Type B pancreatic cell (in vitro differentiated cells): ENCODE measurements at regions not wholly inside any gene's neighbourhood (a gene's known extent, or its start where the extent isn't known, plus 50 kb on each side); places are given as distances from the start of the nearest gene placed in this dataset.
A peak's percentile ranks its signal among the peaks of the same experiment; 100 is the strongest.

Experiments used
- DNase-seq: peaks from one replicate; pipeline ENCODE4 v3.0.0; 2021; ENCODE audit warnings: mixed read lengths; ENCODE audit not compliant: unreplicated experiment; ENCODE audit errors: extremely low spot score
- H3K27ac Mint-ChIP-seq: 2 replicates; pipeline ENCODE4 v1.8.0; 2021; ENCODE audit warnings: mild to moderate bottlenecking, mixed read lengths
- H3K27me3 Mint-ChIP-seq: 2 replicates; pipeline ENCODE4 v1.8.0; 2021; ENCODE audit warnings: mixed read lengths
- H3K36me3 Mint-ChIP-seq: 2 replicates; pipeline ENCODE4 v1.8.0; 2021; ENCODE audit warnings: mixed read lengths
- H3K4me1 Mint-ChIP-seq: one replicate; pipeline ENCODE4 v1.8.0; 2021; ENCODE audit warnings: mixed read lengths; ENCODE audit not compliant: unreplicated experiment
- H3K4me3 Mint-ChIP-seq: 2 replicates; pipeline ENCODE4 v1.8.0; 2021; ENCODE audit warnings: mild to moderate bottlenecking, mixed read lengths
- H3K9me3 Mint-ChIP-seq: 2 replicates; pipeline ENCODE4 v1.8.0; 2021; ENCODE audit warnings: mixed read lengths
- CTCF ChIP-seq: fragments of 200-600 bp; sonication (generic); conservative IDR thresholded peaks from 2 replicates; pipeline ENCODE4 v1.5.0; 2021; ENCODE audit warnings: antibody characterized with exemption, mild to moderate bottlenecking

- H3K36me3 Mint-ChIP-seq, result peaks cover 12% of the 10 kb centered on the region
- no peaks in the 10 kb centered on the region for H3K9me3 Mint-ChIP-seq
- DNase-seq, result no peak
- H3K4me3 Mint-ChIP-seq, result peak overlapping the region; percentile 21
- H3K4me1 Mint-ChIP-seq, result no peaks in the 10 kb centered on the region
- no peak for TF ChIP-seq CTCF
- H3K27ac Mint-ChIP-seq, result peak overlapping the region; percentile 79
- H3K27me3 Mint-ChIP-seq, result peaks cover 42% of the 10 kb centered on the region
Measured at GRCh38 chr12:13383379-13383778, 186.9 kb downstream of the EMP1 start.

DNA sequence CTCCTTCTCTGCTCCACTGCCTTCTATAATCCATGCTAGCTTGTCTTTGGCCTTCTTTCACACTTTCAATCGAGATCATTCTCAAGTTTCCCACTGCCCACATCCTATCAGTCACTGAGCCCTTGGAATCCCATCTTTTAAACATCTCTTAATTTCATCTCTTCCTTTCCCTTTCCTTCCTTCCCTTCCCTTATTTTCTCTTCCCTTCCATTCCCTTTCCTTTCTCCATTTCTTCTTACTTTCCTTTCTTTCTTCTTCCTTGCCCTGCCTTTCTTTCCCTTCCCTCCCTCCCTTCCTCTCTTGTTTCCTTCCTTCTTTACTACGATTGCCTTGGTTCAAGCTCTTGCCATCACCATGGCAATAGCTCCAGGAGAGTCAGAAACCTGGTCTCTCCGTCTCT lies 183.8 kb downstream of the EMP1 start:
- Mint-ChIP-seq H3K36me3 (peaks cover 23% of the 10 kb centered on the region), H3K27ac (no peak overlapping the region), H3K27me3 (peaks cover 38% of the 10 kb centered on the region), H3K9me3 (peaks cover 8% of the 10 kb centered on the region), H3K4me3 (no peak overlapping the region), H3K4me1 (no peaks in the 10 kb centered on the region)
- TF ChIP-seq CTCF, result no peak
- no peak for DNase-seq

DNA sequence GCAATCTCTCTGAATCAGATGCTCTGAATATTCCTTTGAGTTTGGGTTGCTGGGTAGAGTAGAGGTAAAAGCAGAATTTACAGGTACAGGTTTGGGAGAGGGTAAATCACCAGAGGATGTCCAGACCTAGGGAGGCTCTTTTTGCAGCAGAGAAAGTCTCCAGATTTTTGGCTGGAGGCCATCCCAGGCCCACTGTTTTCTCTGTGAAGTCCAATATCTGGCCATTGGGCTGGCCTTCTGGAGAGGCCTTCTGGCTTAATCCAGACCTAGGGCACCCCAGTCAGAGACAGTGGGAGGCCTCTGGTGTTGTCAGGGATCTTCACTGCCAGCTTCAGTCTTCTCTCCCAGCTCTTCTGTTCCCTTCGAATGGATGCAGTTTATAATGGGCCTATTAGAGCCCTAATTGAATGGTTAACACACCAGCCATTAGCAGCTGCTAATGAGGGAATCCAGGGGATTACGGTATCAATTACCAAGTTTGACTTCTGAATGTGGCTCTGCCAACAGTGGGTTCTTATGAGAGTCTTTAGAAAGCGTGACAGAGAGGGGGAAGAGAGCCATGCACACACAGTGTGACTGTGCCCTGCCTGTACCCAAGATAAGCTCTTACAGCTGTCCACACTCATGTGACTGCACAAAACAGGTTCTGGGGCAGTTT lies 183.1 kb downstream of the EMP1 start:
- Mint-ChIP-seq H3K27me3 (peaks cover 38% of the 10 kb centered on the region), H3K9me3 (peaks cover 8% of the 10 kb centered on the region), H3K36me3 (peaks cover 23% of the 10 kb centered on the region), H3K4me3 (no peak overlapping the region), H3K4me1 (no peaks in the 10 kb centered on the region), H3K27ac (no peak overlapping the region)
- no peak for TF ChIP-seq CTCF
- no peak for DNase-seq

- peaks cover 8% of the 10 kb centered on the region for H3K9me3 Mint-ChIP-seq
Measured at GRCh38 chr12:13377698-13378097, 181.2 kb downstream of the EMP1 start.

DNA sequence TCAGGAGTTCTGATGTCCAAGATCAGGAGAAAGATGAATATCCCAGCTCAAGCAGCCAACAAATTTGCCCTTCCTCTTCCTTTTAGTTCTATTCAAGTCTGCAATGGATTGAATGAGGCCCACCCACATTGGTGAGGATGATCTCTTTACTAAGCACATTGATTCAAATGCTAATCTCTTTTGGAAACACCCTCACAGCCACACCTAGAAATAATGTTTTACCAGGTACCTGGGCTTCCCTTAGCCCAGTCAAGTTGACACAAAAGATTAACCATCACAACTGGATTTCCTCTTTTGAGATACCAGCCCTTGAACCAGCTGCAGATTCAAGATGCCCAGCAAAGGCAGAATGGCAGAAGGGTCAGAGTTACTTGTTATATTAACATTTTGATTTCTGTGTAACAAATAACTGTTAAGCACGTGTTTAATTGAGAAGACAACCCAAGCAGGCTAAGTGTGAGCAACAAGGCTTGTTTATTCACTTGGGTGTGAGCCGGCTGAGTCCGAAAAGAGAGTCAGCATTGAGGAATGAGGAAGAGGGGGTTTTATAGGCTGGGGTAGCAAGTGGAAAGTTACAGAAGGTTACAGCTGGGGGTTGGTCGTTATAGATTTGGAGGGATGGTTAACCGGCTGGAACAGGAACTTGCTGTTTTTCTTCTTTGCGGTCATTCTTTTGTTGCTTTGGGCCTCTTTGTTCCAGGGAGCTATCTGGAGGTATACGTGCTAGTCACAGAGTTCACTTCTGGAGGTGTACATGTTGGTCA lies 180.3 kb downstream of the EMP1 start:
- DNase-seq, result no peak
- Mint-ChIP-seq H3K4me1 (no peaks in the 10 kb centered on the region), H3K9me3 (peaks cover 8% of the 10 kb centered on the region), H3K36me3 (peaks cover 18% of the 10 kb centered on the region), H3K27ac (peak overlapping the region; percentile 69), H3K4me3 (no peak overlapping the region), H3K27me3 (peaks cover 50% of the 10 kb centered on the region)
- no peak for TF ChIP-seq CTCF

More at GRCh38 chr12:13377698-13378097, 181.2 kb downstream of the EMP1 start:
- DNase-seq, result no peak
- peaks cover 18% of the 10 kb centered on the region for H3K36me3 Mint-ChIP-seq
- H3K4me1 Mint-ChIP-seq, result no peaks in the 10 kb centered on the region
- peaks cover 47% of the 10 kb centered on the region for H3K27me3 Mint-ChIP-seq
- no peak overlapping the region for H3K4me3 Mint-ChIP-seq
- no peak for TF ChIP-seq CTCF
- peak overlapping the region; percentile 69 for H3K27ac Mint-ChIP-seq
